GM21723 (cell line): ENCODE measurements at regions not wholly inside any gene's neighbourhood (a gene's known extent, or its start where the extent isn't known, plus 50 kb on each side); places are given as distances from the start of the nearest gene placed in this dataset.
"Not testable (repeated sequence)": the region's sequence is repeated elsewhere in the genome, so short reads cannot be mapped to it uniquely, and the experiment has no call there.

Experiments used
- ATAC-seq: cut with Tn5 transposase; IDR thresholded peaks from one replicate; pipeline ENCODE4 v1.9.1; 2021; ENCODE audit warnings: mild to moderate bottlenecking, moderate library complexity; ENCODE audit not compliant: unreplicated experiment

GRCh38 chr21:22253761-22254160 lies 1255.6 kb downstream of the NCAM2 start:
- no peak for ATAC-seq

GRCh38 chr21:22258821-22259220 lies 1260.6 kb downstream of the NCAM2 start:
- no peak for ATAC-seq

- no peak for ATAC-seq
Observed at GRCh38 chr21:22260274-22260673, 1262.1 kb downstream of the NCAM2 start.

DNA sequence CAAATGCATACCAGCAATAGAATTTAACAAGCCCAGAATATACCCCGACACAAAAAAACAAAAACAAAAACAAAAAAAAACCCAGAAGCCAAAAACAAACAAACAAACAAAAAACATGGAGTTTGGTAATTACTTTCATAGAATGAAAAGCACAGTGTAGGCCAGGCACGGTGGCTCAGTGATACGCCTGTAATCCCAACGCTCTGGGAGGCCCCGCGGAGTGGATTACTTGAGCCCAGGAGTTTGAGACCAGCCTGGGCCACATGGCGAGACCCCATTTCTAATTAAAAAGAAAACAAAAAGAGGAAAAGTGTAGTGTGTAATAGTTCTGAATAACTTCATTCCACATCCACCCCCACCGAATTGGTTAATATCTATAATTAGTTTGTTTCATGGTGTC lies 1265.7 kb downstream of the NCAM2 start:
- ATAC-seq: no peak

DNA sequence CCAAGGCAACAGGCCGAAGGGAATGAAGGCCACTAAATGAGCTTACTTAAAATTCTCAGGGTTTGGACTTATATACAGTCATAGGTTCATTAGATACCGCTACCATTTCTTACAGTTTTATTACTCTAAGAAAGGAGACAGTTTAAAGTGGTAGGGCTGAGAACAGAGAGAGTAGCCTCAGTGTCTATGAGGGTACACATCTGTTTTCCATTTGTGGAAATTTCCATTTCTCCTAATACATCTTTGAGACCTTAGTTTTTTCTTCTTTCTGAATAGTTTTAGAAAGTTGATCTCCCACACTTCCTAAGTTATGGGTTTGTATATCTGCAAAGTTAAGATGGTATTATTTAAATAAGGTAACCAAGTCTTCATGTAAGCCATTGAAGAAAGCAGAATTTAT lies 1279.1 kb downstream of the NCAM2 start:
- ATAC-seq: no peak

GRCh38 chr21:22278366-22278765 lies 1280.2 kb downstream of the NCAM2 start:
- no peak for ATAC-seq

- ATAC-seq: no peak
Observed at GRCh38 chr21:22280851-22281250, 1282.6 kb downstream of the NCAM2 start.

- no peak for ATAC-seq
Observed at GRCh38 chr21:22288885-22289499, 1290.8 kb downstream of the NCAM2 start.

DNA sequence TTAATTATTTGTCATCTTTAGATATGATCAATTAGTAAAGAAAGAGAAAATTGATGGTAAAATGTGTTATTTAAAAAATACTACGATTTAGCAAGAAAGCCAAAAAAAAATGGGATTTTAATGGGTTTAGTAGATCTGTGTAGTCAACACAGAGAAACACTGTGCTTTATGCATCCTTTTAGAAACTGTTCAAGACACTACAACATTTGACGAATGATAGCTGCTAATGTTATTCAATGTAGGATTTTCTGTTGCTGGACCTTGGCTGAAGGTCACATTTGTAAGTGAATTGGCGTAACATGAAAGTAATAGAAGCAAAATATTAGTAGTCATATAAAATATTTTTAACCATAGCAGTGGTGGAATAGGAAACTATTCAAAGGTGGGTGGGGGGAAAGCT lies 1293.9 kb downstream of the NCAM2 start:
- no peak for ATAC-seq

DNA sequence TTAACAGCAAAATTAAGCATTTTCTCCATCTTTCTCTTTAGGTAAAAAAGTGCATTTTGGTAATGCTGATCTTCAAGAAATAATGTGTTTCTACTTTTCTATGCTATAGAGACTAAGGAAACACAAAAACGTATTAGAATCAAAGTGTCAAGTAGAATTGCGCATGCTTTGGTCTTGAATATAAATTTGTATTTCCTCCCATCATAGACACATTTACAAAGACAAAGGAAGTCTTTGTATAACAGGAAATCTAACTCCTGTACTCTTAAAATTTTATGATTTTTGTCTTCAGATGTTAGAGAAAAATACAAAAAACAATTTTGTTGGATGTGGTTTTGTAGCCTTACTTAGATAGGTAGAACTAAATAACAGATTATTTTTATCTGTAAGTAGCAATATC lies 1299.4 kb downstream of the NCAM2 start:
- no peak for ATAC-seq

DNA sequence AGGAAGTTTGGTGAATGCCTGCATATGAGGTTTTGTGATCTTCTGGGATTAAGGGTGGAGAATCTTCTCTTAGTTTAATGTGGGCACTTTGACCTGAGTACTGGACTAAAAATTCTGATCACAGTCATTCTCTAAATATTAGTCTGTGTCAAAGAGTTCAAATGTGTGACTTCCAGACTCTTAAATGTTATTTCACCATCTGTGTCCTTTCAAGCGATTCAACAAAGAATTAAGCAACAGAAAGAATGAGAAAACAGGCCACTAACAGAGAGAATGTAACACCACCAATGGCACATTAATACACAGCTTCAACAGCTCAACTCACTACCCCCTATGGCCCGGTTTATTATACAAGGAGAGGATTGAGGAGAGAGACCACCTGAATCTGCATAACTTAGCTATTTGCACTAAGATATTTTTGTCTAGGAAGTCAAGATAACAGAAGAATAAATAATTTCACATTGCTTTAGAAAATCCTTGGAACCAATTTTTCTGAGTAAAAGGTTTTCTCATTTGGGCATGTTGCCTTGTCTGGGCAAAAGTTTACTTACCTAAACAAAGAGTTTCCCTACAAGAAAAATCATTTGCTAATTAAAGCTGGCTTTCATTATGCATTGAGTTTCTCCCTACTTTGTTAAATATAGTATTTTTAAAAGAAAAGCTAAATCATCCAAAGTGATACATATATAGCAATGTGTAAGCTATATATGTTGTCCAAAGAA lies 1313.7 kb downstream of the NCAM2 start:
- ATAC-seq: no peak

- no peak for ATAC-seq
Observed at GRCh38 chr21:22314963-22315362, 1316.8 kb downstream of the NCAM2 start.

- no peak for ATAC-seq
Observed at GRCh38 chr21:22319435-22319834, 1321.2 kb downstream of the NCAM2 start.

DNA sequence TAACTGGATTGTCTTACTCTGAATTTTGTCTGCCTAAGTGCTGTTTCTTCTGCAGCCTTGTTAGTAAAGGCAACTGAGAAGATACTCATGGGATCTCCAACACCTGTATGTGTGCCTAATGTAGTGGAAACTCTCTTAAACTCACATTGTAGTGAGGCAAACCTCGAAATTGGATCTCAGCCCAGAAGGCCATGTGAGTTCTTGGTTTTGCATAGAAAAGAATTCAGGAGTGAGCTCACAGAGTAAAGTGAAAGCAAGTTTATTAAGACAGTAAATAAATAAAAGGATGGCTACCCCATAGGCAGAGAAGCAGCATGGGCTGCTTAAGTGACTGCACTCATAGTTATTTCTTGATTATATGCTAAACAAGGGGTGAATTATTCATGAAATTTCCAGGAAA lies 1344.7 kb downstream of the NCAM2 start:
- ATAC-seq: no peak

- no peak for ATAC-seq
Observed at GRCh38 chr21:22343303-22343702, 1345.1 kb downstream of the NCAM2 start.

GRCh38 chr21:22343721-22344120 lies 1345.5 kb downstream of the NCAM2 start:
- ATAC-seq: no peak

DNA sequence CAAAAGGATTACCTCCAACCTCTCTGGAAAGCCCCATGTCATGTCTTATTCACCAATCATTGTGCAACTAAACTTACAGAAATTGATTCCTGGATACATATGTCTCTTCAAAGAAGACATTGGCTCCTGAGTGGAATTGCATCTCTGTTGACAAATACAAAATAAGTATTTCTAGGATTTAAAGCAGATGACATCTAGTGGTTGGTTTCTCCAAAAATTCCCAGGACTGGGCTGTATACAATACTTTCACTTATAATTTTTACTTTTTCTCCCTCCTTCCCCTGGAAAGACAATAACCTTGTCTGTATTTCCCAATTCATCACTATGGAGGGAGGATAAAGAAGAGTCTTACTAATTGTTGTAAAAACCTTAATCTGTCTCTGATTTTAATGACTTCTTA lies 1347.4 kb downstream of the NCAM2 start:
- no peak for ATAC-seq

DNA sequence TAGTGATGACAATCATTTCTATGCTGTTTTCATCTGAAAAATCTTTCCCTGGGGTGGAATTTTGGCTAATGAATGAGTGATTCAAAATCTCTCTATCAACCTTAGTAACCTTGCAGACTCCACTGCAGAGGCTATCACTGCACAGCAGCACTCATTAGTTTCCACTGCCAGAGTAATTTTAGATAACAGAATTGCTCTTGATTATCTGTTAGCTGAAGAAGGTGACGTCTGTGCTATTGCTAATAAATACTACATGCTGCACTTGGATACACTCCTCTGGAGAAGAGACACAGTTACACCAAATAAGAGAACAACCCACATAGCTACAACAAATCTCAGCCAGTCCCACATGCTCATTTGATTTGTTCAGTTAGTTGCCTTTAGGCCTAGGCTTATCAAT lies 1348.4 kb downstream of the NCAM2 start:
- ATAC-seq: no peak

GRCh38 chr21:22351076-22351475 lies 1352.9 kb downstream of the NCAM2 start:
- ATAC-seq: no peak

DNA sequence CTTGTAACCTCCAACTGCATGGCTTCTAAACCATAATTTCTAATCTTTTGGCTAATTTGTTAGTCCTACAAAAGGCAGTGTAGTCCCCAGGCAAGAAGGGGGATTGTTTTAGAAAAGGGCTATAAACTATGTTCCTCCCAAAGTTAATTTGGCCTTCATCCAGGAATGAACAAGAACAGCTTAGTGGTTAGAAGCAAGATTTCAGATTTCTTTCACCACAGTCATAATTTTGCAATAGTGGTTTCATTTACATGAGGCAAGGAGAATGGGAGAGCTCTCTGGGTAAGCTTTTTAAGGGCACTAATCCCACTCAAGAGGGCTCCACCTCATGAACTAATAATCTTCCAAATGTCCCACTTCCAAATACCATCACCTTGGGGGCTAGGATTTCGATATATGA lies 1353.9 kb downstream of the NCAM2 start:
- ATAC-seq: no peak

GRCh38 chr21:22355949-22356348 lies 1357.7 kb downstream of the NCAM2 start:
- no peak for ATAC-seq

- ATAC-seq: no peak
Observed at GRCh38 chr21:22356663-22357062, 1358.5 kb downstream of the NCAM2 start.

DNA sequence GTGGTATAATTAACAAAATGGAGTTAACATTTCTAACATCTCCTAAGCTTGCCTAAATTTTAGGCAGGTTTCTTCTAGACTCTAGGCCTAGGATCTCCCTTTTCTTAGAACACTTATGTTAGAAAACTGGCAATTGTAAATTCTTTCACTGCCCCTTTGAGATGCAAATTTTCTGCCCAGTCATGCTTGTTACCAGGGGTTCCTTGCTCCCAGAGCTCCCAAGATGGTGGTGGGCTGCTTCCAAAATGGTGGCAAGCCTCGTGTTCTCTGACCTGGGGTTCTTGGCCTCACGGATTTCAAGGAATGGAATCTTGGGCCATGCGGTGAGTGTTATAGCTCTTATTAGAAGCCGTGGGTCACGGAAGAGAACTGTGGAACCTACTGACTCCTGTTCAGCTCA lies 1361.4 kb downstream of the NCAM2 start:
- ATAC-seq: not testable (repeated sequence)
